ENCODE measurements at regions not wholly inside any gene's neighbourhood (a gene's known extent, or its start where the extent isn't known, plus 50 kb on each side); places are given as distances from the start of the nearest gene placed in this dataset.
A peak's percentile ranks its signal among the peaks of the same experiment; 100 is the strongest.

- no peak for DNase-seq (ENCODE audit: low read depth in 4 of 4, low spot score in 3 of 4)
Observed at GRCh38 chr5:71982717-71983395, 124.4 kb upstream of the MAP1B start.

DNA sequence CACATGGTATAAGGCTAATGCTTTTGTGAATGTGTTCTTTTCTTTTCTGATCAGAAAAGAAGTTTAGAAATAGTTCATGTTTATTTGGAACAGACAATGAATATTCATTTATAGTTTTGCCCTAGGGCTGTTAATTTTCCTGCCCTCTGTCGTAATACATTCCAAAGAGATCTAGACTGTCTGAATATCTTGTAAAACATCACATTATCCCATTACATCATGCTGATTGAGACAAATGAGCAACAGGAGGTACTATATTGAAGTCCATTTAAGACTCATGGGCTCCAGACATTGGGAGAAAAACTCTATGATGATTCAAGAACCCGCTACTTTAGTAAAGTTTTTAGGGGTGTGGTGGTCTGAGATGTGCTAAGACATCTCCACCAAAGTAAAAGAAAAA is 121.2 kb upstream of the MAP1B start:
- DNase-seq (ENCODE audit: low read depth in 4 of 4, low spot score in 3 of 4) = no peak

DNA sequence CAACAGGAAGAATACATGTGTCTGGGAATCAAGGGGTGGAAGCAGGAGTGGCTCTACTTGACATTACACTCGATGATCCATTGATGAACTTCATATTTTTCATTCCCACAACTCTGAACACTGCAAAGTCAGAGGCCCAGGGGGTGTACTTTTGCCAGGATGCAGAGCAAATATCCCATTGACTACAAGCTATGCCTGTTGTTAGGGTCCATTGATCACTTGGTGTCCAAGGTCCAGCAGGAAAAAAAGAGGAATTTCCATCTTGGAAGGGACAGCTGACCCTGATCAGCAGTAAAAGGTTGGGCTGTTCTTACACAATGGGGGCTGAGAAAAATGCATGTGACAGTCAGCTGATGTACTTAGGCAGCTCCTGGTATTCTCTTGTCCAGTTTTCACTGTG is 118.5 kb upstream of the MAP1B start:
- no peak for DNase-seq (ENCODE audit: low read depth in 4 of 4, low spot score in 3 of 4)

DNA sequence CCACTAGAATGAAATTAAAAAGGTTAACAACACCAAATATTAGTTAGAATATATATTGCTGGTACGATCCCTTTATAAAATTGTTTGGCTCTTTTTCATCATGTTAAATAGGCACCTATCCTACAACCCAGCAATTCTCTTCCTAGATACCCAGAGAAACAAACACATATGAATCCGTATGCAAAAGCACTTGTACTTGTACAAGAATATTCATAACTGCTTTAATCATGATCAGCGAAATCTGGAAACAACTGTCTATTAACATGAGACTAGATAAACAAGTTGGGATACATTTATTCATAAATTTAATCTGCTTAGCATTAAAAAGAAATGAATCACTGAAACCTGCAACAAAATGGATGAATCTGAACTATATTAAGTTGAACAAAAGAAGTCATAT is 113.7 kb upstream of the MAP1B start:
- DNase-seq (ENCODE audit: low read depth in 4 of 4, low spot score in 3 of 4) = no peak

DNA sequence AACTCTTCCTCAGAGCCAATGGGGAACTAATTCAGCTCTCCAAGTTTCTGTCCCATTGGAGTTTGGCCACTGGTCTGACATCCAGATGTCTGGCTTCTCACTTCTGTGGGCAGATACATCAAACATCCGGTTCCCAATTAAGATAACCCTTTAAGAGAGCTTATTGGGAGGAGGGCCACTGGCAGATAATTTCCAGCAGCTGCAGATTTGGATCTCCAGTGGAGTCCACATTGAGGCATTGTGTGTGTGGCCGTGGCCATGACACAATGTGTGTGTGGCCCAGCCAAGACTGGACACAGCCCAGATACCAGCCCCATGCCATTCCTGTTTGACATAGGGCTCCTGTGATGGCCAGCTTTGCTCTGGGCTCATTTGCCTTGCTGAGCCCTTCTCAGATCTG is 110.5 kb upstream of the MAP1B start:
- DNase-seq (ENCODE audit: low read depth in 4 of 4, low spot score in 3 of 4) = no peak

GRCh38 chr5:71998746-71999145 is 108.5 kb upstream of the MAP1B start:
- no peak for DNase-seq (ENCODE audit: low read depth in 4 of 4, low spot score in 3 of 4)

GRCh38 chr5:72000707-72001106 is 106.6 kb upstream of the MAP1B start:
- no peak for DNase-seq (ENCODE audit: low read depth in 4 of 4, low spot score in 3 of 4)

DNA sequence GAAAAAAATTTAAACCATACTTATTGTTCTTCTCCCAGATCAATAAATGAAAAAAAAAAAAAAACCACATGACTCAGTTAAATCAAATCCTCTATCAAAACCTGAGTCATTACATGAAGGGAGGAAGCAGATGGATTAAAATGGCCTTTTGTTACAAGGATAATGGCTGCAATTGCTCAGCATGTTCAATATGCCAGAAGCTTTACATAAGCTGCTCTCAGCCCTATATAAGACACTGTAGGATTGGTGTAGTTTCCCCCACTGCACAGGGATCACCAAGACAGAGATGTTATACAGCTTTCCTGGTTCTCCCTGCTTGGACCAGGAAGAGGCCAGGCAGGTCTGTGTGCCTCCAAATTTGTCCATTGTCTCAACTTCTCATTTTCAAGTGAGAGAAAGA is 101.6 kb upstream of the MAP1B start:
- no peak for DNase-seq (ENCODE audit: low read depth in 4 of 4, low spot score in 3 of 4)

GRCh38 chr5:72006361-72006760 is 100.9 kb upstream of the MAP1B start:
- DNase-seq (ENCODE audit: low read depth in 4 of 4, low spot score in 3 of 4) = no peak

DNA sequence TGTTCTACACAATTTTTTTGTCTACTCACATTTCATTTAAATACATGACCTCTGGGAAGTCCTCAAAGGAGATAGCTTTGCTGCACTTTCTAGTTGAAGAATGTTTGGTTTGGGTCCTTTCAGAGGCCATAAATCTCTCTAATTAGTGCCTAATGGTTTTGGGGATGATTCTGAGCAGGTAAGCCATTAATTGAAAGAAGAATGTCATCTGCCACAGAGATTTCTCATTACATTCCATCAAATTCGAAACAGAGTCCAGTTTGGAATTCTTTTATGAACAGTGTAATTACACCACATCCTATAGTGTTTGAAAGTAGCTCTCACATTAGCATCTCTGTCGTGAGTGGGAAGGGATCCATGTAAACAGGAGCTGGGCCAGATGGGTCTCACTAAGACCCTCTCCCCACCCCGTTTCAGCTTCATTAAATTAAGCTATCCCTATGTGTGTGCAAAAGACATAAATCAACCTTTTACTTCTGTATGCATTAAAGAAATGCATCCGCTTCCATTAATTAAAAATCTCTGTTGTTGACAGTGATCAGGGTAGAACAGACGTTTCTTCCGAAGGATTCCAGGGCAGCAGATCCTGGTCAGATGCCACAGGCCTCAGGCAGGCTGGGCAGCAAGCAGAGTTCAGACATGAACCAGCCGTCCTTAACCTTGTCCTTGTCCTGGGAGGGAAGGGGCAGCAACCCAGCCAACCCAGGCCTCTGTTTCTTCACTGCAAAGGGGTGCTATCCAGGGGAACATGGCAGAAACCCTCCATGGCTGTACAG is 99.8 kb upstream of the MAP1B start:
- no peak for DNase-seq (ENCODE audit: low read depth in 4 of 4, low spot score in 3 of 4)

DNA sequence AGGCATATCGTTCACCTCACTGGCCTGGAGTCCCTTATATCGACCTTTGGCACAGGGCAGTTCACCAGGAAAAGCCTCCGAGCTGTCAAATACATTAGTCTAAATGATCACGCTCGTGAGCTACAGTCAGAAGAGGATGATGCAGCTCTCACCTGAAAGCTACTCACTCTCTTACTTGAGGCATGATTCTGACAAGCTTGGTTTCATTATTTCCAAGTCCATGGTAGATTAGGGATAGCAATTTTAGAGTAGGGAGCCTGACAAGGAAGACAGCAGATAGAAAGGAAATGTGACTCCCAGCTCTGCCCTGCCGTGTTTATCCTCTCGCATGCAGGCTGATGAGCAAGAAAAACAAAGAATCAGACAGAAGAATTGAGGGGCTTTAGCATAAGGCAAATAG is 98.0 kb upstream of the MAP1B start:
- no peak for DNase-seq (ENCODE audit: low read depth in 4 of 4, low spot score in 3 of 4)

- no peak for DNase-seq (ENCODE audit: low read depth in 4 of 4, low spot score in 3 of 4)
Observed at GRCh38 chr5:72010430-72010829, 96.8 kb upstream of the MAP1B start.

DNA sequence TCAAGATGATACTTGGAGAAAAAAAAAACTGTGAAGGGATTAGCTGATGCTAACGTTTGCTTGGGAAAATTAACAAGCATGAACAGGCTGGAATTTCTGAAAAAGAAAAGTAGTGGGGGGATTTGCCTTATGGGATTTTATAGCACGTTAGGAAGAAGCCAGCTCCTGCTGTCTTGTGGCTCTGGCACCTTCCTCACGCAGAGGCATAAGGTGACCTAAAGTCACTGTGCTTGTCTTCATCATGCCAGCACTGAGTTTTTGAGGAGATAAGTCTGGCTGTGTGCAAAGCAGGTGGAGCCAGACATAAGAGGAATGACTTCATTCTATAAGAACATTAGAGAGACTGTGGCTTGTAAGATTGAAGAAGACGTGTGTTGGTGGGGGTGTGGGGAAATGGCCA is 94.4 kb upstream of the MAP1B start:
- no peak for DNase-seq (ENCODE audit: low read depth in 4 of 4, low spot score in 3 of 4)

- DNase-seq (ENCODE audit: low read depth in 4 of 4, low spot score in 3 of 4) = peak in 3 of 4 donors; percentile 33 to 65 (median 54)
Observed at GRCh38 chr5:72013766-72014624, 93.3 kb upstream of the MAP1B start.

- DNase-seq (ENCODE audit: low read depth in 4 of 4, low spot score in 3 of 4) = no peak
Observed at GRCh38 chr5:72015103-72015548, 92.1 kb upstream of the MAP1B start.

GRCh38 chr5:72018143-72018803 is 89.0 kb upstream of the MAP1B start:
- DNase-seq (ENCODE audit: low read depth in 4 of 4, low spot score in 3 of 4) = peak in 1 of 4 donors; percentile 8

GRCh38 chr5:72020161-72020983 is 86.9 kb upstream of the MAP1B start:
- no peak for DNase-seq (ENCODE audit: low read depth in 4 of 4, low spot score in 3 of 4)

- no peak for DNase-seq (ENCODE audit: low read depth in 4 of 4, low spot score in 3 of 4)
Observed at GRCh38 chr5:72021651-72022357, 85.5 kb upstream of the MAP1B start.

- DNase-seq (ENCODE audit: low read depth in 4 of 4, low spot score in 3 of 4) = no peak
Observed at GRCh38 chr5:72028382-72028781, 78.9 kb upstream of the MAP1B start.

All from right renal pelvis (tissue), 4 donors.